Endothelial cell (in vitro differentiated cells): ENCODE measurements at regions not wholly inside any gene's neighbourhood (a gene's known extent, or its start where the extent isn't known, plus 50 kb on each side); places are given as distances from the start of the nearest gene placed in this dataset.

ENCODE experiments used
- DNase-seq: peaks from one replicate; pipeline ENCODE4 v3.0.0; 2021; ENCODE audit warnings: low spot score
- H3K27ac Mint-ChIP-seq: one replicate; pipeline ENCODE4 v1.8.0; 2021; ENCODE audit warnings: mixed read lengths, inconsistent platforms; ENCODE audit not compliant: unreplicated experiment
- H3K27me3 Mint-ChIP-seq: one replicate; pipeline ENCODE4 v1.8.0; 2021; ENCODE audit warnings: mild to moderate bottlenecking, moderate library complexity, mixed read lengths, inconsistent platforms; ENCODE audit not compliant: unreplicated experiment
- H3K36me3 Mint-ChIP-seq: one replicate; pipeline ENCODE4 v1.8.0; 2021; ENCODE audit warnings: mild to moderate bottlenecking, low read depth, mixed read lengths, inconsistent platforms; ENCODE audit not compliant: unreplicated experiment
- H3K4me1 Mint-ChIP-seq: one replicate; pipeline ENCODE4 v1.8.0; 2021; ENCODE audit warnings: mild to moderate bottlenecking, mixed read lengths, inconsistent platforms; ENCODE audit not compliant: unreplicated experiment
- H3K4me3 Mint-ChIP-seq: one replicate; pipeline ENCODE4 v1.8.0; 2021; ENCODE audit warnings: mild to moderate bottlenecking, mixed read lengths, inconsistent platforms; ENCODE audit not compliant: unreplicated experiment
- H3K9me3 Mint-ChIP-seq: one replicate; pipeline ENCODE4 v1.8.0; 2021; ENCODE audit warnings: mixed read lengths, inconsistent platforms; ENCODE audit not compliant: unreplicated experiment
- CTCF ChIP-seq: fragments of 200-600 bp; sonication (generic); IDR thresholded peaks from one replicate; pipeline ENCODE4 v1.5.0; 2021; ENCODE audit warnings: antibody characterized with exemption; ENCODE audit not compliant: unreplicated experiment

GRCh38 chr4:28518561-28519165 lies 1658.0 kb downstream of the STIM2 start:
- H3K4me3 Mint-ChIP-seq = no peak overlapping the region
- H3K27me3 Mint-ChIP-seq = no peaks in the 10 kb centered on the region
- no peak for TF ChIP-seq CTCF
- DNase-seq = no peak
- no peak overlapping the region for H3K27ac Mint-ChIP-seq
- H3K4me1 Mint-ChIP-seq = no peaks in the 10 kb centered on the region
- H3K36me3 Mint-ChIP-seq = no peaks in the 10 kb centered on the region
- no peaks in the 10 kb centered on the region for H3K9me3 Mint-ChIP-seq

GRCh38 chr4:28523681-28524190 lies 1663.1 kb downstream of the STIM2 start:
- H3K4me1 Mint-ChIP-seq = no peaks in the 10 kb centered on the region
- no peaks in the 10 kb centered on the region for H3K27me3 Mint-ChIP-seq
- no peak for TF ChIP-seq CTCF
- no peak for DNase-seq
- no peak overlapping the region for H3K4me3 Mint-ChIP-seq
- no peaks in the 10 kb centered on the region for H3K9me3 Mint-ChIP-seq
- no peak overlapping the region for H3K27ac Mint-ChIP-seq
- no peaks in the 10 kb centered on the region for H3K36me3 Mint-ChIP-seq

GRCh38 chr4:28536124-28536523 lies 1675.5 kb downstream of the STIM2 start:
- TF ChIP-seq CTCF = no peak
- no peaks in the 10 kb centered on the region for H3K36me3 Mint-ChIP-seq
- H3K27me3 Mint-ChIP-seq = no peaks in the 10 kb centered on the region
- H3K4me3 Mint-ChIP-seq = no peak overlapping the region
- no peak for DNase-seq
- no peaks in the 10 kb centered on the region for H3K4me1 Mint-ChIP-seq
- H3K9me3 Mint-ChIP-seq = no peaks in the 10 kb centered on the region
- no peak overlapping the region for H3K27ac Mint-ChIP-seq

GRCh38 chr4:28545986-28546385 lies 1685.3 kb downstream of the STIM2 start:
- peaks cover 2% of the 10 kb centered on the region for H3K27me3 Mint-ChIP-seq
- H3K27ac Mint-ChIP-seq = no peak overlapping the region
- TF ChIP-seq CTCF = no peak
- H3K36me3 Mint-ChIP-seq = no peaks in the 10 kb centered on the region
- no peak for DNase-seq
- H3K4me1 Mint-ChIP-seq = peaks cover 12% of the 10 kb centered on the region
- H3K4me3 Mint-ChIP-seq = no peak overlapping the region
- H3K9me3 Mint-ChIP-seq = no peaks in the 10 kb centered on the region

GRCh38 chr4:28548136-28548535 lies 1687.5 kb downstream of the STIM2 start:
- Mint-ChIP-seq H3K36me3 (no peaks in the 10 kb centered on the region), H3K4me1 (peaks cover 12% of the 10 kb centered on the region), H3K4me3 (no peak overlapping the region), H3K27me3 (no peaks in the 10 kb centered on the region), H3K27ac (no peak overlapping the region), H3K9me3 (no peaks in the 10 kb centered on the region)
- TF ChIP-seq CTCF = no peak
- DNase-seq = no peak
